Right cardiac atrium (tissue), 5 donors: ENCODE measurements at regions not wholly inside any gene's neighbourhood (a gene's known extent, or its start where the extent isn't known, plus 50 kb on each side); places are given as distances from the start of the nearest gene placed in this dataset.
"Not testable (repeated sequence)": the region's sequence is repeated elsewhere in the genome, so short reads cannot be mapped to it uniquely, and the experiment has no call there.

Source experiments
- ATAC-seq, 2 donors: fragments of 200-7000 bp; cut with Tn5 transposase; one replicate each; pipeline versions ENCODE4 v1.8.0 to v1.9.1; 2020; ENCODE audit warnings: moderate library complexity in 2 of 2, mild to moderate bottlenecking in 1 of 2
- DNase-seq, 3 donors: peaks; one replicate each; pipeline ENCODE4 v3.0.0-alpha.2; 2020
- H3K27ac ChIP-seq: one replicate; pipeline ENCODE4 v1.5.1; 2013; ENCODE audit warnings: mild to moderate bottlenecking, low read length, control low read depth, moderate library complexity
- H3K27me3 ChIP-seq: one replicate; pipeline ENCODE4 v1.6.1; 2013; ENCODE audit not compliant: control insufficient read depth, insufficient read depth
- H3K4me1 ChIP-seq: one replicate; pipeline ENCODE4 v1.6.1; 2013; ENCODE audit warnings: low read length; ENCODE audit not compliant: control insufficient read depth, insufficient read depth
- H3K4me3 ChIP-seq: one replicate; pipeline ENCODE4 v1.5.1; 2013; ENCODE audit warnings: low read length, control low read depth
- H3K9me3 ChIP-seq: one replicate; pipeline ENCODE4 v1.6.1; 2013; ENCODE audit warnings: low read length; ENCODE audit not compliant: control insufficient read depth
- WGBS: extraction: QIAGEN DNeasy Blood & Tissue Kit; methylation state at CpG from one replicate; pipeline ENCODE4 v1.1.7; 2013; 5-methylcytosine and 5-hydroxymethylcytosine counted together
- intact Hi-C, 4 donors: fragments of 100-400 bp; cut with DNase I; formaldehyde crosslinking; loops; one replicate each; pipeline versions ENCODE4 v1.11.0 to v1.14.0; 2022 to 2023
- donor health status: healthy with polysubstance abuse.
- donor health status: DM: no; HTN: yes; CAD: no.
- donor health status: DM: no; HTN: no; CAD: no.
- donor health status: DM: no; HTN: yes; CAD: no; lungs with severe emphysema.
- donor health status: DM: yes; HTN: yes; CAD: no.

DNA sequence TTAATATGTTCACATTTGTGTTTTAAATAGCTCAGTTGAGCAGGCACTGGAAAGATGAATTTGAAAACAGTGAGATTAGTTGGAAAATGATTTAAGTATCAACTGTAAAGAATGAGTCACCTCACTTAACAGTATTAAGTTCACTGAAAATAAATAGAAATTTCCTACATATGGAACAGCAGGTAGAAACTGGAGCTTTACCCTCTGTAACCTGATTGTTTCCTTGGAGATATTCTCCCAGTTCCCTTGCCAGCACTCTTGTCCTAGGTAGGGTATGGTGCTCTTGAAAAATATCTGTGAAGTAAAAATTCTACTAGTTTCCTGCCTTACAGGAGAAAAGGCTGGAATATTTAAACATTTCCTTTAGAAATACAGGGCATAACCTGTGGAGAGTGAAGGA, 81.3 kb upstream of the DLGAP1 start:
- intact Hi-C loops = no loop called here
- Histone ChIP-seq H3K27me3 (no peaks in the 10 kb centered on the region), H3K4me1 (no peaks in the 10 kb centered on the region), H3K27ac (no peak overlapping the region), H3K4me3 (no peak overlapping the region), H3K9me3 (peaks cover 7% of the 10 kb centered on the region)
- DNase-seq = no peak
- ATAC-seq = no peak

DNA sequence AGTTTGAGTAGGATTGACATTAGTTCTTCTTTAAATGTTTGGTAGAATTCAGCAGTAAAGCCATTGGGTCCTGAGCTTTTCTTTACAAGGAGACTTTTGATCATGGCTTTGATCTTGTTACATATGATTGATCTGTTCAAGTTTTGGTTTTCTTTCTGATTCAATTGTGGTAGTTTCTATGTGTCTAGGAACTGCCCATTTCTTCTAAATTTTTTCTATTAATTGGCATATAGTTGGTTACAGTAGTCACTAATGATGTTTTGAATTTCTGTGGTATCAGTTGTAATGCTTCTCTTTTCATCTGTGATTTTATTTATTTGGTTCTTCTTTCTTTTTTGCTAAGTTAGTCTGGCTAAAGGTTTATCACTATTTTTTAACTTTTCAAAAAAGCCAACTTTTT, 73.3 kb upstream of the DLGAP1 start:
- Histone ChIP-seq H3K4me1 (no peaks in the 10 kb centered on the region), H3K9me3 (peaks cover 3% of the 10 kb centered on the region), H3K27me3 (no peaks in the 10 kb centered on the region), H3K27ac (no peak overlapping the region), H3K4me3 (no peak overlapping the region)
- ATAC-seq (no peak), DNase-seq (no peak)
- intact Hi-C loops = no loop called here

DNA sequence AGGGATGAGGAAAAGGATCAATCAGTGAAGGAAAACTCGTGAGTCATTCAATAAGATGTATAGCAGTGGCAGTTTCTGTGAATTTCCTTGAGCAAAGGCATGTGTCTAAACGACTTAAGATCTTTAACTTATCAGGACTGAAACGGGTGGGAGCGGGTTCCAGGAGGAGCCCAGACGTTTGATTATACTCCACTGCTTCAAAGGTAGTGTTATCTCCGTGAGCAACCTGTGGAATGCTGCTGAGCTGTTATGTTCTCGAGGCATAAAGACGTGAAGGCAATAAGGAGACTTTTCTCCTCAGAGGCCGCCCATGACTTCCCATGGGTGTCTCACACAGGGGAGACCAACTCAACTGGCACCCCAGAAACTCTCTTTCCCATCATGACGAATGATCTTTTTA, 72.7 kb upstream of the DLGAP1 start:
- intact Hi-C loops, H3K4me3 ChIP-seq, DNase-seq, ATAC-seq, H3K27ac ChIP-seq, H3K9me3 ChIP-seq, H3K4me1 ChIP-seq, H3K27me3 ChIP-seq: not testable (repeated sequence)
- 27% methylated on average over 10 of the region's 10 CpGs for WGBS

DNA sequence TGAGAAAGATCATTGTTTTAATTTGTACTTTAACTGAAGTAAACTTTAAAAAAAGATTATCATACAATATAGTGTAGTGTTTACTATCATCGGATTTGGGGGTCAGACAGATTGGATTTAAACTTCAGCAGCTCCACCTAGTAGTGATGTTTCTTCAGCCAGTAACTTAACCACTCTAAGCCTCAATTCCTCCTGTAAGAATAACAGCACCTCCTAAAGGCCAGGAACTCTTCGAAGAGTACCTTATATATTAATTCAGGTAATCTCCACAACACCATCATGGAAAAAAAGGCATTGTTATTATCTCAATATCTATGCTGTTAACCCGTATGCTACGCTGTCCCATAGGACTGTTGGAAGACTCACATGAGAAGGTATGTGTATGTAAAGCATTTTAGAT, 69.0 kb upstream of the DLGAP1 start:
- no peak for ATAC-seq

DNA sequence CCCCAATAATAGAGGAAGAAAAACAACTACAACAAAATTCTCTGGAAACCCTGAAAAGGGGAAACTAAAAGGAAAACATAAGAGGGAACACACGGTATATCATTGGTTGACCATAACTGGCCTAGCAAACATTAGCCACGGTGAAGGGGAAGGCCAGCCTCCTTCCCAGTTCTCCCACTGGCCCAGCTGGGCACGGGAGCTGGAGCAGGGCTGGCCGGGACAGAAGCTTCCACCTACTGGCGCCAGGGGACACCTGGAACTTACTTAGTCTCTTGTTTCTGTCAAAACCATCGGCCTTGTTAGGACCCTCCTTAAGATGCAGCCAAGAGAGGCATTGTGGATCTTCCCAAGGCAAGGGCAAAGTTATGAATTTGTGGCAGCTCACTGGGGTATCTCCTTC, 56.1 kb upstream of the DLGAP1 start:
- Histone ChIP-seq H3K27me3 (no peaks in the 10 kb centered on the region), H3K27ac (no peak overlapping the region), H3K9me3 (no peaks in the 10 kb centered on the region), H3K4me3 (no peak overlapping the region), H3K4me1 (no peaks in the 10 kb centered on the region)
- WGBS = 93% methylated on average over 6 of the region's 6 CpGs
- intact Hi-C loops = no loop called here
- ATAC-seq = no peak
- no peak for DNase-seq

More for the DNA sequence above, 69.0 kb upstream of the DLGAP1 start:
- Histone ChIP-seq H3K27me3 (no peaks in the 10 kb centered on the region), H3K9me3 (no peaks in the 10 kb centered on the region), H3K4me3 (no peak overlapping the region), H3K27ac (no peak overlapping the region), H3K4me1 (no peaks in the 10 kb centered on the region)
- 66% methylated on average over 4 of the region's 4 CpGs for WGBS
- intact Hi-C loops = no loop called here
- DNase-seq = no peak

DNA sequence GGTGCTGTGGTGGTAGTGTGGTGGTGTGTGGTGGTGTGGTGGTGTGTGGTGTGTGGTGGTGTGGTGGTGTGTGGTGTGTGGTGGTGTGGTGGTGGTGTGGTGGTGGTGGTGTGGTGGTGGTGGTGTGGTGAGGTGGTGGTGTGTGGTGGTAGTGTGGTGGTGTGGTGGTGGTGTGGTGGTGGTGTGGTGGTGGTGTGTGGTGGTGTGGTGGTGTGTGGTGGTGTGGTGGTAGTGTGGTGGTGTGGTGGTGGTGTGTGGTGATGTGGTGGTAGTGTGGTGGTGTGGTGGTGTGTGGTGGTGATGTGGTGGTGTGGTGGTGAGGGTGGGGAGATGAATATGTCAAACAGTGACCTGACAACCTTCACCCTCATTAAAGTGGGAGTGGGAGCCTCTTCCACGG, 55.6 kb upstream of the DLGAP1 start:
- WGBS = 90% methylated on average over 1 of the region's 1 CpG
- H3K4me3 ChIP-seq = no peak overlapping the region
- no peak for DNase-seq
- H3K9me3 ChIP-seq = no peaks in the 10 kb centered on the region
- no peak overlapping the region for H3K27ac ChIP-seq
- intact Hi-C loops = no loop called here
- H3K27me3 ChIP-seq = no peaks in the 10 kb centered on the region
- H3K4me1 ChIP-seq = no peaks in the 10 kb centered on the region
- peak; percentile 86 to 97 for ATAC-seq

DNA sequence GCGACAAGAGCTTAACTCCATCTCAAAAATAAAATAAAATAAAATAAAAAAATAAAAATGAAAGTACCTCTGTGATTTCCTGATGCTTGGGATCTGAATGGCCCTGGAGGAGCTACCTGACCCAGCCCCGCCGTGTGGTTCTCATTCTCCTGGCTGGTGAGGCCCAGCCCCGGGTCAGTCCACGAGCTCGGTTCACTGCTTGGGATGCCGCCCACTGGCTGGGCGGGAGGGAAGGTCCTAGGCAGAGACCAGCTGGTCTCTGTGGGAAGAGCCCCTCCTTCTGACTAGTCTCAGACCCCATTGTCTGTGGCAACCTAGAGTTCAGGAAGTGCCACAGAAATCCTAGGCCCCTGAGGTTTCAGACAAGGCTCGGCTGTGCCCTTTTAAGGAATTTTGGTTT, 55.1 kb upstream of the DLGAP1 start:
- Histone ChIP-seq H3K27ac (no peak overlapping the region), H3K9me3 (no peaks in the 10 kb centered on the region), H3K27me3 (no peaks in the 10 kb centered on the region), H3K4me1 (no peaks in the 10 kb centered on the region), H3K4me3 (no peak overlapping the region)
- peak in 1 of 3 donors; percentile 35 for DNase-seq
- no peak for ATAC-seq
- intact Hi-C loops = no loop called here
- WGBS = 93% methylated on average over 9 of the region's 9 CpGs
